Activated gamma-delta T cell (primary cell): ENCODE measurements at regions not wholly inside any gene's neighbourhood (a gene's known extent, or its start where the extent isn't known, plus 50 kb on each side); places are given as distances from the start of the nearest gene placed in this dataset.
"Not testable (repeated sequence)": the region's sequence is repeated elsewhere in the genome, so short reads cannot be mapped to it uniquely, and the experiment has no call there.

Experiments
- DNase-seq: peaks from one replicate; lab custom pipeline; 2025; lab: John Stamatoyannopoulos, UW

DNA sequence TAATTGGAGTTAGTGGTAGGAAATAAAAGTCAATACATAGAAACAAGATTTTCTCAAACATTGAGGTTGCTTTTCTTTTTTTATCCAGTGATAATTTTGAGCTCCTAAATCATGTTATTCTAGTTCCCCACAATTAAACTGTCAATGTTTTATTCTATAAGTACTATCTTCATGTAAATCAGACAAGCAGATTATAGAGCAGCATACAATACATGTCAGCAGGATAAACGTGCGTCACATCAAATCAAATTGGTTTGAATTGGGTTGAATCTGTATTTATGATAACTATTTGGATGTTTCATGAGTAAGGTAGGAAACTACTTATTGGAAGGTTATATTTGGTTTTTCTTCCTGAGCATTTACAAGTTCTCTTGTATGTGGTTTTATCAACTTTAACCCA is 2028.7 kb downstream of the NCAM2 start:
- DNase-seq = no peak

GRCh38 chr21:23039846-23040245 is 2041.6 kb downstream of the NCAM2 start:
- DNase-seq = no peak

DNA sequence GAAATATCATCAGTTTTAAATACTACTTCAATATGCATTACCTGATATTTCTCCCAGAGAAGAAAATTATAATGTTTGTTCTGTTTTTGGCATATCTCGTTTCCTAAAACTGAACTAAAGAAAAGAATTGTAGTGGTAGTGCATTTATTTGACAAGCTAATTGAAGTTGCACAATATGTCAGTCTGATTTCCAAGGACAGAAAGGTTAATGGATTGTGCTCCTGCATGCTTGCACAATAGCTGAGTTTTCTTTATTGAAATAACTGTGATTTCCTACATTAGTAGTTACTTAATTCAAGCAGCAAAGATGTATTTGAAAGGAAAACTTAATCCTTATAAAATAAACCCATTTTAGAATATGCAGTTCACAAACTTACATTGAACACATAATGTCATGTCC is 2047.7 kb downstream of the NCAM2 start:
- DNase-seq = no peak

DNA sequence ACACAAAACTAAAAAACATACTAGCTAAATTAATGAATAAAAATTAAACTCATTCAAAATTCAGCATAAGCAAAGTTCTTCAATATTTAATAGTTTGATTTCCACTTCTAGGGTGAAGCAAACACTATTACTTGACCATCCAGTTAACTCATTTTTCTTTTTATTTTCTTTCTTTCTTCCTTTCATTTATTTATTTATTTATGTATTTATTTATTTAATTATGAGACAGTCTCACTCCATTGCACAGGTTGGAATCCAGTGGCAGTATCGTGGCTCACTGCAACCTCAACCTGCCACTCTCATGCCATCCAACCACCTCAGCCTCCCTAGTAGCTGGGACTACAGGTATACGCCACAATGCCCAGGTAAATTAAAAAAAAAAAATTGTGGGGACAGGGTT is 2069.5 kb downstream of the NCAM2 start:
- DNase-seq = no peak

GRCh38 chr21:23083242-23083641 is 2085.0 kb downstream of the NCAM2 start:
- no peak for DNase-seq

- no peak for DNase-seq
Observed at GRCh38 chr21:23093259-23093658, 2095.1 kb downstream of the NCAM2 start.

- DNase-seq = no peak
Observed at GRCh38 chr21:23099185-23099584, 2101.0 kb downstream of the NCAM2 start.

DNA sequence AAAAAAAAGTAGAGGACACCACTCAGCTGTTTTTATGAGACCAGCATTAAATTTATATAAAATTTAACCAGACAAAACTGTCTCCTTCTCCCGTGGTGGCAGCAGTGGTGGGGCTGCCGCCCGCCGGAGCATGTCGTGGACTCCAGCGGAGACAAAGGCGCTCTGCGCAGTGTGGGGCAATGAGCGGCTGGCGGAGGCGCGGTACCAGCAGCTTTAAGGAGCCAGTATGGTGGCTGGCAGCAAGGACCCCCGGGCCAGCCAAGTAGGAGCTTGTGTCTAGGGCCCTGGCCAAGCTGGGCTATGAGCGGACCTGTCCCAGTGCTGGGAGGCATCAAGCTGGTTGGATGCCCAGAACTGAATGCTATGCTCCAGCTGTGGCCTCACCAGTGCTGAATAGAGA is 2102.9 kb downstream of the NCAM2 start:
- no peak for DNase-seq

DNA sequence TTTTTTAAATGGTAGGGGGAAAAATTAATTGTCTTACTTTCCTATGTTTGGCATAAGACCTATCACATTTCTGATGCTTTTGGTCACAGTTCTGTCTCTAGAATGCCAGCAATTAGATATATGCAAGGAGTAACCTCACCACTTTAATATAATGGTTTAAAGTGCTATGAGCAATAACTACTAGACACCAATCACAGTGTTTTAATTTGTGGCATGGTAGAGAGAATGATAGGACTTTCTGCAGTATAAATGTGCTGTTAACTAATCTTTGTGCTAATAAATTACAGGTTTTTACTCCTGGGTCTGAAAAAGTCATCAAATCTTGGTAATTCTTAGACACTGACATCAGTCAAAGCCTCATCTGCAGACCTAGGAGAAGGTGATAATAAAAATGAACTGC is 2110.3 kb downstream of the NCAM2 start:
- no peak for DNase-seq

DNA sequence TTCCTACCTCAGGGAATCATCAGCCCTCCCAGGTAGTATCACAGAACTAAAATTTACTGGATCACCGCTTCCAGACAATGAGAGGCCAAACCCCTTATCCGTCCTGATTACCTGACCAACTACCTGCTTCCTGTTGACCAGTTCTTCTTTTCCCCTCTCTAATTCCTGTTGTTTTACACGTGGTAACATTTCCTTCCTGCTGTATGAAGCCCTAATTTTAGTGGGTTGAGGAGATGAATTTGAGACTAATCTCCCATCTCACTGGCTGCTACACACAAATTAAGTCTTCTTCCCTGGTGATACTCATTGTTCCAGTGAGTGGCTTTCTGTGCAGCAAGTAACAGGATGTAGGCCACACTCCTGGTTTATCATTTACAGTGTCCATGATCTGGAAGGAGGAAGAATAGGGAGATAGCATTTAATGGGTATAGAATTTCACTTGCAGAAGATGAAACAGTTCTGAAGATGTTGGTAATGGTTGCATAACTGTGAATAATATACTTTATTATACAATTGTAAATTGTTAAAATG is 2112.9 kb downstream of the NCAM2 start:
- no peak for DNase-seq

GRCh38 chr21:23119491-23119890 is 2121.3 kb downstream of the NCAM2 start:
- no peak for DNase-seq

GRCh38 chr21:23127973-23128372 is 2129.8 kb downstream of the NCAM2 start:
- no peak for DNase-seq

GRCh38 chr21:23130308-23130707 is 2132.1 kb downstream of the NCAM2 start:
- DNase-seq = no peak

- no peak for DNase-seq
Observed at GRCh38 chr21:23131177-23131576, 2133.0 kb downstream of the NCAM2 start.

DNA sequence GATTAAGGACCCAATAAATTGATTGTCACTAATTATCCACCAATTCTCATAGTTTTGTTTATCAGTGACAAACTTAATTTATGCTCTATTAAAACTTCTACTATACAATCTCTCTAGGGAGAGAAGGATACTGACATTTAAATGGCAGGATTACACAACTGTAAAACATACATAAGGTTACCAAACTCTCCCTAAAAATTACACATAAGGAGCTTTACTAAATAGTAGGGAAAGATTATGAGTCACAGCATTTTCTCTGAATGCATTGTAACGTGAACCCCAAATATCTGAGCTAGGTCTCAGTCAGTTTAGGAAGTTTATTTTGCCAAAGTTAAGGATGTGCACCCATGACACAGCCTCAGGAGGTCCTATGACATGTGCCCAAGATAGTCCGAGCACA is 2140.6 kb downstream of the NCAM2 start:
- DNase-seq = no peak

GRCh38 chr21:23152130-23152529 is 2153.9 kb downstream of the NCAM2 start:
- DNase-seq = no peak

DNA sequence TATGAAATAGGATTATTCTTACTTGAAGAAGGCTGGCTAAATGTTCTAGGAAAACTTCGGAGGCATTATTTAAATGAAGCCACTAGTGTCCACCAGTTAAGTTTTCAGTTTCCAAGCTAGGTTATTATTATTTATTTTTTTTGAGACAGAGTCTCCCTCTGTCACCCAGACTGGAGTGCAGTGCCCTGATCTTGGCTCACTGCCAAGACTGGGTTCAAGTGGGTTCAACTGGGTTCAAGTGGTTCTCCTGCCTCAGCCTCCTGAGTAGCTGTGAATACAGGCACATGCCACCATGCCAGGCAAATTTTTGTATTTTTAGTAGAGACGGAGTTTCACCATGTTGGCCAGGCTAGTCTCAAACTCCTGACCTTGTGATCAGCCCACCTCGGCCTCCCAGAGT is 2155.6 kb downstream of the NCAM2 start:
- not testable (repeated sequence) for DNase-seq

GRCh38 chr21:23155281-23155680 is 2157.1 kb downstream of the NCAM2 start:
- no peak for DNase-seq

GRCh38 chr21:23160914-23161313 is 2162.7 kb downstream of the NCAM2 start:
- DNase-seq = no peak

DNA sequence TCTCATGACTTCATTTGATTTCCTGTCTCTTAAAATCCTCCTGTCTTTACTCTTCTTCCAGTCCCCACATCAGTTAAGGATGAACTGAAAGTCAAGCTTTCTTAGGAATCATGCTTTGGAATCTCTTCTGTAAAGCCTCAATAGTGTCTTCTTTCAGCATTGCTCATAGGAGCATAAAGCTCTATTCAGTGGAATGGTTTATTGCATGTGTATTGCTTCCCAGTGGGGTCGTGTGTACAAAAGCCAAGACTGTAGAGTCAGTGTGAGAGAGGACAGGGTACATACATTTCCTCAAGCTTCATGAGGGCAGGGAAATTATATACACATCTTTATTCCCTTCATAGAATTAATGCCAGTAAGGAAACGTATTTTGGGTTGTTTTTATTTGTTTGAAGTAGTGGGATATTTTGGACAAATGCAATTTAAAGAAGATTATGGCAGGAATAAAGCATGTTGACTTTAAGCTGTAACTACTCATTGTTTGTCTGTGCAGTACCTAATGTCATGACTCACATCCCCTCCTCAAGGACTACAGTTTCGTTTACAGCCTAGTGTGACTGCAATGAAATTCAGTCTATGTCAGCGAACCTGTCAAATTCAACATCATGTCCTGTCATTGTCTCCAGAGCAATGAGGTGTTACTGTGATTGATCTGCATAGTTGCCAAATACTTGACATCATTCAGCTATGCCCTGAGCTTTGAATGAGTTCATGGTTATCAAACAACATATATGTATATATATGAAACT is 2164.2 kb downstream of the NCAM2 start:
- DNase-seq = no peak
